Right atrium auricular region (tissue), 2 donors: ENCODE measurements at regions not wholly inside any gene's neighbourhood (a gene's known extent, or its start where the extent isn't known, plus 50 kb on each side); places are given as distances from the start of the nearest gene placed in this dataset.
"Not testable (repeated sequence)": the region's sequence is repeated elsewhere in the genome, so short reads cannot be mapped to it uniquely, and the experiment has no call there.

Experiments used
- DNase-seq: peaks from one replicate; pipeline ENCODE4 v3.0.0-alpha.2; 2019; ENCODE audit warnings: low spot score
- H3K27ac ChIP-seq, 2 donors: fragments of 200-600 bp; sonication (generic); 1 replicate in 1 of 2; 2 replicates in 1 of 2; pipeline ENCODE4 v1.5.1; 2016 to 2019
- H3K27me3 ChIP-seq, 2 donors: fragments of 200-600 bp; sonication (generic); one replicate each; pipeline versions ENCODE4 v1.5.1 to v1.6.0; 2017 to 2019
- H3K36me3 ChIP-seq: fragments of 200-600 bp; sonication (generic); one replicate; pipeline ENCODE4 v1.5.1; 2016
- H3K4me1 ChIP-seq, 2 donors: fragments of 200-600 bp; sonication (generic); one replicate each; pipeline versions ENCODE4 v1.5.1 to v1.6.0; 2017 to 2019
- H3K4me3 ChIP-seq, 2 donors: fragments of 200-600 bp; sonication (generic); 1 replicate in 1 of 2; 2 replicates in 1 of 2; pipeline ENCODE4 v1.5.1; 2017 to 2019; ENCODE audit warnings: mild to moderate bottlenecking in 1 of 2, moderate library complexity in 1 of 2
- H3K9me3 ChIP-seq, 2 donors: fragments of 200-600 bp; sonication (generic); one replicate each; pipeline ENCODE4 v1.5.1; 2019
- TF ChIP-seq, protein P1 (sequence below), 2 donors: fragments of 200-600 bp; sonication (generic); IDR thresholded peaks; one replicate each; pipeline ENCODE4 v1.5.1; 2019; ENCODE audit warnings: antibody characterized with exemption in 2 of 2

DNA sequence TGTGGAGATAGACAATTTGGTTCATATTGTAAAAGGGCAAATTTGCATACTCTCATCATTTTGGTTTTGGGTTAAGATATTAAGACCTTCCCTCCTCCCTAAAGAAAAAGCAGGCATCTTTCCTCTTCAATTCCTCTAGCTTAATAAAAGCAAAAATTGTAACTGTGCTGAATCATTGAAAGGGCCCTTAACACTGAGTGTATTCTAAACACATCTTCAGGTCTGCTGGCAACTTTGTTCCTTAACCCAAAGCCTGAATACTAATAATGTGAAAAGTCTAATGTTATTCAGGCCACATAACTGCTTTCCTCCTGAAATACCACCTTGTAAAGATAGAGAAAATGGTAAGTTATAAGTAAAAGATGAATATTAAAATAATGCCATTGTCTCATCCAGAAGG is 1200.5 kb upstream of the FAM98A start:
- Histone ChIP-seq H3K9me3 (no peaks in the 10 kb centered on the region), H3K27me3 (no peaks in the 10 kb centered on the region), H3K4me3 (no peak overlapping the region), H3K27ac (no peak overlapping the region), H3K4me1 (no peaks in the 10 kb centered on the region), H3K36me3 (no peaks in the 10 kb centered on the region)
- no peak for DNase-seq
- TF ChIP-seq, protein P1, sequence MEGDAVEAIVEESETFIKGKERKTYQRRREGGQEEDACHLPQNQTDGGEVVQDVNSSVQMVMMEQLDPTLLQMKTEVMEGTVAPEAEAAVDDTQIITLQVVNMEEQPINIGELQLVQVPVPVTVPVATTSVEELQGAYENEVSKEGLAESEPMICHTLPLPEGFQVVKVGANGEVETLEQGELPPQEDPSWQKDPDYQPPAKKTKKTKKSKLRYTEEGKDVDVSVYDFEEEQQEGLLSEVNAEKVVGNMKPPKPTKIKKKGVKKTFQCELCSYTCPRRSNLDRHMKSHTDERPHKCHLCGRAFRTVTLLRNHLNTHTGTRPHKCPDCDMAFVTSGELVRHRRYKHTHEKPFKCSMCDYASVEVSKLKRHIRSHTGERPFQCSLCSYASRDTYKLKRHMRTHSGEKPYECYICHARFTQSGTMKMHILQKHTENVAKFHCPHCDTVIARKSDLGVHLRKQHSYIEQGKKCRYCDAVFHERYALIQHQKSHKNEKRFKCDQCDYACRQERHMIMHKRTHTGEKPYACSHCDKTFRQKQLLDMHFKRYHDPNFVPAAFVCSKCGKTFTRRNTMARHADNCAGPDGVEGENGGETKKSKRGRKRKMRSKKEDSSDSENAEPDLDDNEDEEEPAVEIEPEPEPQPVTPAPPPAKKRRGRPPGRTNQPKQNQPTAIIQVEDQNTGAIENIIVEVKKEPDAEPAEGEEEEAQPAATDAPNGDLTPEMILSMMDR (IDR thresholded peaks at IDR 0.05) = no peak

DNA sequence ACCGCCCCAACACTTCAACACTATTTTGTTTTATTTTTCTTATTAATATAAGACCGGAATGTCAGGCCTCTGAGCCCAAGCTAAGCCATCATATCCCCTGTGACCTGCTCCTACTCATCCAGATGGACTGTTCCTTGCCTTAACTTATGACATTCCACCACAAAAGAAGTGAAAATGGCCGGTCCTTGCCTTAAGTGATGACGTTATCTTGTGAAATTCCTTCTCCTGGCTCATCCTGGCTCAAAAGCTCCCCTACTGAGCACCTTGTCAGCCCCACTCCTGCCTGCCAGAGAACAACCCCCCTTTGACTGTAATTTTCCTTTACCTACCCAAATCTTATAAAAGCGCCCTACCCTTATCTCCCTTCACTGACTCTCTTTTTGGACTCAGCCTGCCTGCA is 1196.5 kb upstream of the FAM98A start:
- H3K36me3 ChIP-seq, H3K27ac ChIP-seq, DNase-seq, H3K9me3 ChIP-seq, H3K4me1 ChIP-seq, H3K27me3 ChIP-seq, H3K4me3 ChIP-seq: not testable (repeated sequence)

DNA sequence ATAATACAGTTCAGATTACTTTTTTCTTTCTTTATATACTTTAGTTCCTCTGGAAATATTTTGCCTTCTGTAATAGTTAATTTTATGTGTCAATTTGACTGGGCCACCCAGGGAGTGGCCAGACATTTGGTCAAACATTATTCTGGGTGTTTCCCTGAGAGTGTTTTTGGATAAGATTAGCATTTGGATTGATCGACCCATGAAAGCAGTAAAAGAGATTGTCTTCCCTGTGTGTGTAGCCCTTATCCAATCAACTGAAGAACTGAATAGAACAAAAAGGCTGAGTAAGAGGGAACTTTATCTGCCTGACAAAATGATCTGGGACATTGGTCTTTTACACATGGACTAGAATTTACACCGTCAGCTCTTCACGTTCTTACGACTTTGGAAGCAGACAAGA is 1190.1 kb upstream of the FAM98A start:
- Histone ChIP-seq H3K27me3 (no peaks in the 10 kb centered on the region), H3K4me1 (no peaks in the 10 kb centered on the region), H3K9me3 (no peaks in the 10 kb centered on the region), H3K36me3 (no peaks in the 10 kb centered on the region), H3K27ac (no peak overlapping the region), H3K4me3 (no peak overlapping the region)
- TF ChIP-seq, protein P1 (IDR thresholded peaks at IDR 0.05) = no peak
- DNase-seq = no peak

DNA sequence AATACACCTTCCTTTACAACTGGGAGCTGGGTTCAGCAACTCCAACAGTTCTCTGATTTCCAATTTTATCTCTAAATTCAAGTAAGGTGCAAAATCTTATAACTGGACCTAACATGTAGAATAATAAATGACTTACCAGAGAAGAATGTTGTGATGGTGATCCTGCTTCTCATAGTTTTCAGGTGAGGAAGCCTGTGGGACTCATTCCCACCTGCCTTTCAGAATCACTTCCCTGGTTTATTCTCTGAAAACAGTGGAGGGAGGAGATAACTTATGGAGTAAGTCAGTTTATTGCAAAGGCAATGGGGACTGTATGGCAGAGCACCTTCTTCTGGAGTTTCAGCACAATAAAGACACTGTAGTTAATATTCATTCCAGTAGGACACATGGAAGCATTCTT is 1188.2 kb upstream of the FAM98A start:
- no peaks in the 10 kb centered on the region for H3K27me3 ChIP-seq
- no peak overlapping the region for H3K4me3 ChIP-seq
- no peaks in the 10 kb centered on the region for H3K9me3 ChIP-seq
- DNase-seq = no peak
- no peaks in the 10 kb centered on the region for H3K36me3 ChIP-seq
- TF ChIP-seq, protein P1 (IDR thresholded peaks at IDR 0.05) = no peak
- no peak overlapping the region for H3K27ac ChIP-seq
- H3K4me1 ChIP-seq = no peaks in the 10 kb centered on the region

DNA sequence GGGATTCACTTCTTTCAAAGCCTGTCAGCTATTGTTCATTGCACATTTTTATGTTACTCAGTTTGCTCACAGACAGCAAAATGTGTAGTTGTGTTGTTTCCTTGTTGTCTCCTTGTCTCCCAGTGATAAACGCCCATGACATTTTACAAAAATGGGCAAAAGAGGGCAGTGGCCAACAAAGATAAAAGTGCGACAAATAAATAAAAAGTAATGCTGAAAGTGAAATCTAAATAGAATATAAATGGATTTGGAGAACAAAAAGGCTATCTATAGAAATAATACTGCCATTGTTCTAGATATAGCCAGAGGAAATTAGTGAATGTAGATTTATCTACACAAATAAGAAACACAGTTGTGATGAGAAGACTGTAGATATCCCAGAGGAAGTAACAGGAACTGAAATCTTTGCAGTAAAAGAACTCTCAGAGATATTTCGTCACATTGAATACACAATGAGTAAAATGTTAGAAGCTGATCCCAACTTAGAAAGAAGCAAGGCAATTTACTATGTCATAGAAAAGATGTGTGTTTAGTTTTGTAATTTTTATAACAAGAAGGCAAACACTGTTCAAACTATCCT is 1186.2 kb upstream of the FAM98A start:
- Histone ChIP-seq H3K4me1 (no peaks in the 10 kb centered on the region), H3K36me3 (no peaks in the 10 kb centered on the region), H3K9me3 (no peaks in the 10 kb centered on the region), H3K27me3 (no peaks in the 10 kb centered on the region), H3K27ac (no peak overlapping the region), H3K4me3 (no peak overlapping the region)
- TF ChIP-seq, protein P1 (IDR thresholded peaks at IDR 0.05) = no peak
- DNase-seq = no peak

DNA sequence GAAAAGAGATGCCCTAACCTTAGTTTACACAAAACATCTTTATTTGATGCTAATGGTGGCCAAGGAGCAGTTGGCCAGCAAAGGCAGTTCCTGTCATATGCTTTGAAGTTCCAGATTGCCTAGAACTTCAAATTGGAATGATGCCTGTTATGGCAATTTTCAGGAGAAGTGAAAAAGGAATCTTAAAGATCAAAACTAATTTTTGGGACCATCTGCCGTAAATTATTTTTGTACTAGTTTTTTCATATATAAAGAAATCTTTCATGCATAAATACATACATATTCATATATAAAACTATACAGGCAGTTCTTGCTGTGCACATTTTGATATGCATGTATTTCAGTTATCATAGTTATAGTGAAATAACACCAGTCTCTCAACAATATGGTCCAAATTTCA is 1185.6 kb upstream of the FAM98A start:
- H3K9me3 ChIP-seq = no peaks in the 10 kb centered on the region
- no peak overlapping the region for H3K4me3 ChIP-seq
- TF ChIP-seq, protein P1 (IDR thresholded peaks at IDR 0.05) = no peak
- H3K27me3 ChIP-seq = no peaks in the 10 kb centered on the region
- no peak overlapping the region for H3K27ac ChIP-seq
- H3K36me3 ChIP-seq = no peaks in the 10 kb centered on the region
- no peaks in the 10 kb centered on the region for H3K4me1 ChIP-seq
- DNase-seq = no peak

DNA sequence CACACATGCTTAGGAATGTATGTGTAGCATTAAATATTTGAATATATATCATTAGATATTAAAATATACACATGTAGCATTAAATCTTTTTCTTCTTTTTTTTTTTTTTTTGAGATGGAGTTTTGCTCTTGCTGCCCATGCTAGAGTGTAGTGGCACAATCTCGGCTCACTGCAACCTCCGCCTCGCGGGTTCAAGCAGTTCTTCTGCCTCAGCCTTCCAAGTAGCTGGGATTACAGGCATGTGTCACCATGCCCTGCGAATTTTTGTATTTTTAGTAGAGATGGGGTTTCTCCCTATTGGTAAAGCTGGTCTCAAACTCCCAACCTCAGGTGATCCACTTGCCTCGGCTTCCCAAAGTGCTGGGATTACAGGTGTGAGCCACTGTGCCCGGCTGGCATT is 1151.6 kb upstream of the FAM98A start:
- not testable (repeated sequence) for H3K27me3 ChIP-seq, H3K4me1 ChIP-seq, H3K36me3 ChIP-seq, H3K27ac ChIP-seq, H3K4me3 ChIP-seq, H3K9me3 ChIP-seq, DNase-seq
